ENCODE measurements at regions not wholly inside any gene's neighbourhood (a gene's known extent, or its start where the extent isn't known, plus 50 kb on each side); places are given as distances from the start of the nearest gene placed in this dataset.

DNA sequence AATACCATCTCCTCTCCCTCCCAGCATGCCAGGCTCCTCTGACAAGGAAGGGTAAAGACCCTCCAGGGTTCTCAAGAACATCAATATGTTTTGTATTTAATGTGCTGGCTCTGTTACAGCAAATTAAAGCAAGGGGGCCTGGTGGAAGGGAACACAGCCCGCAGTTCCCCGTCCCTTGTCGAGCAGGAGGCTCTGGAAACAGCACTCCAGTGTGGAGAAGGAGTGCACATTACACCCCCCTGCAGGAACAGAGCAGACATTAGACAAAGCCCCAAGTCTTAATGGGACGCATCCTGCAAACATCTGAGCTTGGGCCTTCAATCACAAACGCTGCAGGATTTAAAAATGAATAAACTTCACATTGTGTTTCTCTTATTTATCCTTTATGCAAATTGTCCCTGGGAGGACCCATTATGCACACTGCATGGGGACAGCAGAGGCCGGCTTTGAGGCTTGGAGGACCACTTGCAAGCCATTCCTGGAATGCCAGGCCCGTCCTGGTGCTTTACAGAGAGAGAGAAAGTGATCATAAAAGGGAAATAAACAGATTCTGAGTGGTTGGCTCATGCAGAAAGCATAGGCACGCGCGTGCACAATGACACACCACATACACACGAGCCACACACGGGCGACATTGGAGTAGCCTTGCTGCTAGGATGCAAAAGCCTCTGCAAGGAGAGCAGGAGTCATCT lies 328.7 kb downstream of the SMAD2 start:
- Histone ChIP-seq H4K20me1 (replicated peaks; ENCODE audit: insufficient read depth) (no peaks in the 10 kb centered on the region), H3K4me3 (no peak overlapping the region), H3K79me2 (replicated peaks; ENCODE audit: insufficient read depth) (no peaks in the 10 kb centered on the region), H3K4me1 (ENCODE audit: insufficient read depth) (no peaks in the 10 kb centered on the region), H3K27me3 (ENCODE audit: insufficient read depth) (no peaks in the 10 kb centered on the region), H3K36me3 (ENCODE audit: insufficient read depth) (no peaks in the 10 kb centered on the region), H3K27ac (ENCODE audit: low read depth) (no peak overlapping the region), H2AFZ (no peak overlapping the region; the same call in 1 of the 2 replicates), H3K4me2 (no peak overlapping the region), H3F3A (replicated peaks; ENCODE audit: low read depth) (no peaks in the 10 kb centered on the region), H3K9me2 (ENCODE audit: insufficient read depth) (no peaks in the 10 kb centered on the region)
- Mint-ChIP-seq H3K4me3 (no peak overlapping the region), H3K36me3 (ENCODE audit: low read depth) (no peaks in the 10 kb centered on the region; the same call in 2 of the 3 replicates), H3K9me3 (no peaks in the 10 kb centered on the region; the same call in 2 of the 3 replicates), H3K27ac (no peak overlapping the region), H3K4me1 (peaks cover 10% of the 10 kb centered on the region), H3K27me3 (ENCODE audit: insufficient read depth, low read depth, poor library complexity) (peaks cover 2% of the 10 kb centered on the region)
- ATAC-seq (peak; percentile 62), DNase-seq (ENCODE audit: low spot score) (peak; percentile 30)
- TF ChIP-seq, protein P1, sequence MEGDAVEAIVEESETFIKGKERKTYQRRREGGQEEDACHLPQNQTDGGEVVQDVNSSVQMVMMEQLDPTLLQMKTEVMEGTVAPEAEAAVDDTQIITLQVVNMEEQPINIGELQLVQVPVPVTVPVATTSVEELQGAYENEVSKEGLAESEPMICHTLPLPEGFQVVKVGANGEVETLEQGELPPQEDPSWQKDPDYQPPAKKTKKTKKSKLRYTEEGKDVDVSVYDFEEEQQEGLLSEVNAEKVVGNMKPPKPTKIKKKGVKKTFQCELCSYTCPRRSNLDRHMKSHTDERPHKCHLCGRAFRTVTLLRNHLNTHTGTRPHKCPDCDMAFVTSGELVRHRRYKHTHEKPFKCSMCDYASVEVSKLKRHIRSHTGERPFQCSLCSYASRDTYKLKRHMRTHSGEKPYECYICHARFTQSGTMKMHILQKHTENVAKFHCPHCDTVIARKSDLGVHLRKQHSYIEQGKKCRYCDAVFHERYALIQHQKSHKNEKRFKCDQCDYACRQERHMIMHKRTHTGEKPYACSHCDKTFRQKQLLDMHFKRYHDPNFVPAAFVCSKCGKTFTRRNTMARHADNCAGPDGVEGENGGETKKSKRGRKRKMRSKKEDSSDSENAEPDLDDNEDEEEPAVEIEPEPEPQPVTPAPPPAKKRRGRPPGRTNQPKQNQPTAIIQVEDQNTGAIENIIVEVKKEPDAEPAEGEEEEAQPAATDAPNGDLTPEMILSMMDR (conservative IDR thresholded peaks at IDR 0.05; ENCODE audit: low read depth in 2 of 2) = peak in 1 of 2 experiments; percentile 14; a peak in 1 of 4 replicates
- no peak for TF ChIP-seq JUNB (IDR thresholded peaks at IDR 0.05; ENCODE audit: unreplicated experiment)

DNA sequence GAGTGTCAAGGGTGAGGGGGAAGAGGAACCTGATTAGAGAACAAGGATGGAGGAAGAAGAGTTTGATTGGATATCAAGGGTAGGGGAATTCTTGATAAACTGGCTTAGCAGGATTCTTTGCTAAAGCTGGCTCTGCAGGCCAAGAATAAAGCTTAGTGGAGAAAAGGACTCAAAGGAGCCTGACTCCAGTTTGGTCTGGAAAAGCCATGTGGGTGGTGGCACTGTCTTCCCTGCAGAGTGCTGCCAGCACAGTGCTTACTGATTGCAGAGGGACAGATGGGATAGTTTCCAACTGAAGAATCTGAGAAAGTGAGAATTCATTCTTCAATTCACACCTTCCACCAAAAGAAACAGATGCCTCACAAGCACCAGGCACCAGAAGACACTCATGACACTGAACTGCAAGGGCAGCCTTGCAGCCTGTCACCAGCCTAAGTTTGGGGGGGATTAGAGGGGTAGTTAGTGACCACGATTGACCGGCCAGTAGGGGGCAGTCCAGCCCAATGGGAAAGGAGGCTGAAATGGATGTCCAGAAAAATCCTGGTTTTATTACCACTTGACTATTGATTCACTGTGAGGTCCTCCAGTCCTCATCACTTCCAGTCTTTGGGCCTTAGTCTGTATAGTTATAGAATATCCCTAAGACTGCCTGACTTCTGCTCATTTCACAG lies 334.5 kb downstream of the SMAD2 start:
- H3K27ac Mint-ChIP-seq = no peak overlapping the region

More for the DNA sequence above, 334.5 kb downstream of the SMAD2 start:
- H3K9me2 ChIP-seq (ENCODE audit: insufficient read depth) = no peaks in the 10 kb centered on the region
- H3K4me2 ChIP-seq = no peak overlapping the region
- TF ChIP-seq, protein P2, sequence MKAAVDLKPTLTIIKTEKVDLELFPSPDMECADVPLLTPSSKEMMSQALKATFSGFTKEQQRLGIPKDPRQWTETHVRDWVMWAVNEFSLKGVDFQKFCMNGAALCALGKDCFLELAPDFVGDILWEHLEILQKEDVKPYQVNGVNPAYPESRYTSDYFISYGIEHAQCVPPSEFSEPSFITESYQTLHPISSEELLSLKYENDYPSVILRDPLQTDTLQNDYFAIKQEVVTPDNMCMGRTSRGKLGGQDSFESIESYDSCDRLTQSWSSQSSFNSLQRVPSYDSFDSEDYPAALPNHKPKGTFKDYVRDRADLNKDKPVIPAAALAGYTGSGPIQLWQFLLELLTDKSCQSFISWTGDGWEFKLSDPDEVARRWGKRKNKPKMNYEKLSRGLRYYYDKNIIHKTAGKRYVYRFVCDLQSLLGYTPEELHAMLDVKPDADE (IDR thresholded peaks at IDR 0.05) = no peak
- TF ChIP-seq, protein P1 (conservative IDR thresholded peaks at IDR 0.05; ENCODE audit: low read depth in 2 of 2) = peak; percentile 86 to 90
- TF ChIP-seq, protein P3, sequence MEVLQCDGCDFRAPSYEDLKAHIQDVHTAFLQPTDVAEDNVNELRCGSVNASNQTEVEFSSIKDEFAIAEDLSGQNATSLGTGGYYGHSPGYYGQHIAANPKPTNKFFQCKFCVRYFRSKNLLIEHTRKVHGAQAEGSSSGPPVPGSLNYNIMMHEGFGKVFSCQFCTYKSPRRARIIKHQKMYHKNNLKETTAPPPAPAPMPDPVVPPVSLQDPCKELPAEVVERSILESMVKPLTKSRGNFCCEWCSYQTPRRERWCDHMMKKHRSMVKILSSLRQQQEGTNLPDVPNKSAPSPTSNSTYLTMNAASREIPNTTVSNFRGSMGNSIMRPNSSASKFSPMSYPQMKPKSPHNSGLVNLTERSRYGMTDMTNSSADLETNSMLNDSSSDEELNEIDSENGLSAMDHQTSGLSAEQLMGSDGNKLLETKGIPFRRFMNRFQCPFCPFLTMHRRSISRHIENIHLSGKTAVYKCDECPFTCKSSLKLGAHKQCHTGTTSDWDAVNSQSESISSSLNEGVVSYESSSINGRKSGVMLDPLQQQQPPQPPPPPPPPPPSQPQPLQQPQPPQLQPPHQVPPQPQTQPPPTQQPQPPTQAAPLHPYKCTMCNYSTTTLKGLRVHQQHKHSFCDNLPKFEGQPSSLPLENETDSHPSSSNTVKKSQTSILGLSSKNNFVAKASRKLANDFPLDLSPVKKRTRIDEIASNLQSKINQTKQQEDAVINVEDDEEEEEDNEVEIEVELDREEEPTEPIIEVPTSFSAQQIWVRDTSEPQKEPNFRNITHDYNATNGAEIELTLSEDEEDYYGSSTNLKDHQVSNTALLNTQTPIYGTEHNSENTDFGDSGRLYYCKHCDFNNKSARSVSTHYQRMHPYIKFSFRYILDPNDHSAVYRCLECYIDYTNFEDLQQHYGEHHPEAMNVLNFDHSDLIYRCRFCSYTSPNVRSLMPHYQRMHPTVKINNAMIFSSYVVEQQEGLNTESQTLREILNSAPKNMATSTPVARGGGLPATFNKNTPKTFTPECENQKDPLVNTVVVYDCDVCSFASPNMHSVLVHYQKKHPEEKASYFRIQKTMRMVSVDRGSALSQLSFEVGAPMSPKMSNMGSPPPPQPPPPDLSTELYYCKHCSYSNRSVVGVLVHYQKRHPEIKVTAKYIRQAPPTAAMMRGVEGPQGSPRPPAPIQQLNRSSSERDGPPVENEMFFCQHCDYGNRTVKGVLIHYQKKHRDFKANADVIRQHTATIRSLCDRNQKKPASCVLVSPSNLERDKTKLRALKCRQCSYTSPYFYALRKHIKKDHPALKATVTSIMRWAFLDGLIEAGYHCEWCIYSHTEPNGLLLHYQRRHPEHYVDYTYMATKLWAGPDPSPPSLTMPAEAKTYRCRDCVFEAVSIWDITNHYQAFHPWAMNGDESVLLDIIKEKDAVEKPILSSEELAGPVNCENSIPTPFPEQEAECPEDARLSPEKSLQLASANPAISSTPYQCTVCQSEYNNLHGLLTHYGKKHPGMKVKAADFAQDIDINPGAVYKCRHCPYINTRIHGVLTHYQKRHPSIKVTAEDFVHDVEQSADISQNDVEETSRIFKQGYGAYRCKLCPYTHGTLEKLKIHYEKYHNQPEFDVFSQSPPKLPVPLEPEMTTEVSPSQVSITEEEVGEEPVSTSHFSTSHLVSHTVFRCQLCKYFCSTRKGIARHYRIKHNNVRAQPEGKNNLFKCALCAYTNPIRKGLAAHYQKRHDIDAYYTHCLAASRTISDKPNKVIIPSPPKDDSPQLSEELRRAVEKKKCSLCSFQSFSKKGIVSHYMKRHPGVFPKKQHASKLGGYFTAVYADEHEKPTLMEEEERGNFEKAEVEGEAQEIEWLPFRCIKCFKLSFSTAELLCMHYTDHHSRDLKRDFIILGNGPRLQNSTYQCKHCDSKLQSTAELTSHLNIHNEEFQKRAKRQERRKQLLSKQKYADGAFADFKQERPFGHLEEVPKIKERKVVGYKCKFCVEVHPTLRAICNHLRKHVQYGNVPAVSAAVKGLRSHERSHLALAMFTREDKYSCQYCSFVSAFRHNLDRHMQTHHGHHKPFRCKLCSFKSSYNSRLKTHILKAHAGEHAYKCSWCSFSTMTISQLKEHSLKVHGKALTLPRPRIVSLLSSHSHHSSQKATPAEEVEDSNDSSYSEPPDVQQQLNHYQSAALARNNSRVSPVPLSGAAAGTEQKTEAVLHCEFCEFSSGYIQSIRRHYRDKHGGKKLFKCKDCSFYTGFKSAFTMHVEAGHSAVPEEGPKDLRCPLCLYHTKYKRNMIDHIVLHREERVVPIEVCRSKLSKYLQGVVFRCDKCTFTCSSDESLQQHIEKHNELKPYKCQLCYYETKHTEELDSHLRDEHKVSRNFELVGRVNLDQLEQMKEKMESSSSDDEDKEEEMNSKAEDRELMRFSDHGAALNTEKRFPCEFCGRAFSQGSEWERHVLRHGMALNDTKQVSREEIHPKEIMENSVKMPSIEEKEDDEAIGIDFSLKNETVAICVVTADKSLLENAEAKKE (CRISPR knock-in tag; IDR thresholded peaks at IDR 0.05) = no peak
- H2AFZ ChIP-seq = peak overlapping the region; percentile 6; the same call in 1 of the 2 replicates
- Mint-ChIP-seq H3K9me3 (no peaks in the 10 kb centered on the region), H3K27me3 (ENCODE audit: insufficient read depth, low read depth, poor library complexity) (peaks cover 3% of the 10 kb centered on the region), H3K36me3 (ENCODE audit: low read depth) (no peaks in the 10 kb centered on the region; the same call in 2 of the 3 replicates), H3K4me1 (peaks cover 36% of the 10 kb centered on the region), H3K4me3 (no peak overlapping the region; the same call in 2 of the 3 replicates)
- H4K20me1 ChIP-seq (replicated peaks; ENCODE audit: insufficient read depth) = no peaks in the 10 kb centered on the region
- H3K4me3 ChIP-seq = no peak overlapping the region
- peak; percentile 85 for DNase-seq (ENCODE audit: low spot score)
- H3F3A ChIP-seq (replicated peaks; ENCODE audit: low read depth) = no peaks in the 10 kb centered on the region
- H3K4me1 ChIP-seq (ENCODE audit: insufficient read depth) = peaks cover 18% of the 10 kb centered on the region
- H3K36me3 ChIP-seq (ENCODE audit: insufficient read depth) = no peaks in the 10 kb centered on the region
- no peaks in the 10 kb centered on the region for H3K27me3 ChIP-seq (ENCODE audit: insufficient read depth)
- H3K27ac ChIP-seq (ENCODE audit: low read depth) = no peak overlapping the region
- ATAC-seq = peak; percentile 80
- no peaks in the 10 kb centered on the region for H3K79me2 ChIP-seq (replicated peaks; ENCODE audit: insufficient read depth)
